GM21381 (cell line): ENCODE measurements at regions not wholly inside any gene's neighbourhood (a gene's known extent, or its start where the extent isn't known, plus 50 kb on each side); places are given as distances from the start of the nearest gene placed in this dataset.
"Not testable (repeated sequence)": the region's sequence is repeated elsewhere in the genome, so short reads cannot be mapped to it uniquely, and the experiment has no call there.

Experiments used
- ATAC-seq: cut with Tn5 transposase; IDR thresholded peaks from one replicate; pipeline ENCODE4 v1.9.1; 2021; ENCODE audit warnings: mild to moderate bottlenecking, moderate library complexity; ENCODE audit not compliant: unreplicated experiment

GRCh38 chr4:126973201-126973600 is 659.6 kb upstream of the INTU start:
- no peak for ATAC-seq

GRCh38 chr4:126976850-126977632 is 655.7 kb upstream of the INTU start:
- ATAC-seq: no peak

- no peak for ATAC-seq
Measured at GRCh38 chr4:126986005-126986404, 646.8 kb upstream of the INTU start.

DNA sequence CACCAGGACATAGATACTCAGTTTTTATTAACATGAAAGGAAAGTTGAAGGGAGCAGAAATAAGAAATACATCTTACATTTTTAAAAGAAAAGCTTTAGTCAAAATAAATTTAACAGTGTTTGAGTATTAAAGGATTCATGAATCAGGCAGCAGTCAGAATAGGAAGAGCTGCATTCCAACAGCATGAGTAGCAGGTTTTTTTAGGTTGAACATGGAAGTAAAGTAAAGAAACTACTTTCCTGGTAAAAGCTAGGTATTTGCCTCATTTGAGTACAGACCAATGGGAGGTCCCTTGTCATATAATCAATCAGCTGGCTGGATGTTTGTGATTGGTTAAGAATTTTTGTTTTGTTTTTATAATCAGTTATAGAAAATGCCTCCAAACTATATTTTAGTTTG is 645.9 kb upstream of the INTU start:
- no peak for ATAC-seq

DNA sequence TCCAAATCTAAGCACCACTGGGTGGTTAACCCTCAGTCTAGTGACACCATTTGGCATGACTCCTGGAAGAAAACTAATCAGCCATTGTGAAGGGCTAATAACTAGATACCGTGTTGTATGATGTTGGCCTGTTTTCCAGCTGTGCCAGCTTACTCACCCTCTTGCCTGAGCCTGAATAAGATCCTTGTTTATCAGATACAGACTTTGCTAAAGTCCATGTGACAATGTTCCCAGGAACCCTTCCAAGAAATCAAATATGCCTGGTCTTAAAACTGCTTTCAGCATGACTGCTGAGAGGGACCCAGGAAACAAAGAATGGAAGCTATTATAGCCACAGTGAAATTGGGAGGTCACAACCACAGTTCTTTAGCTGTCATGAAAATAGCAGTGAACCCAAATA is 640.8 kb upstream of the INTU start:
- no peak for ATAC-seq

- ATAC-seq: no peak
Measured at GRCh38 chr4:126992910-126993309, 639.8 kb upstream of the INTU start.

- ATAC-seq: no peak
Measured at GRCh38 chr4:126993351-126993750, 639.4 kb upstream of the INTU start.

DNA sequence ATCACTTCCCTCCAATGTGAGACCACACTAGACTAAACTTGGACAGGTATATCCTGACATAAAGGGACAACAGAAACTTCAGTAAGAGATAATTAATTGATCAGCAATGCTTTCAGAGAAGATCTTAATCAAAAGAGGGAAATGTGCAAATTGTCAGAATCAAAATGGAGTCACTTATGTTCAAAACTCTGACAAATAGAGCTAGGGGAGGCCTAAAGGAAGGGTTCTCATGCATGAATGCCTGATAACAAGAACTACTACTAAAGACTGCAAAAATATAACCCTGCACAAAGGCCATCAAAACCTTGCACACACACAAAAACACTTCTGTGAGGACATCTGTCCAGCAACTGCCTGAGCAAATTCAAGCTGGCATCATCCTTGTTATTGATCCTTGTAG is 637.5 kb upstream of the INTU start:
- no peak for ATAC-seq

DNA sequence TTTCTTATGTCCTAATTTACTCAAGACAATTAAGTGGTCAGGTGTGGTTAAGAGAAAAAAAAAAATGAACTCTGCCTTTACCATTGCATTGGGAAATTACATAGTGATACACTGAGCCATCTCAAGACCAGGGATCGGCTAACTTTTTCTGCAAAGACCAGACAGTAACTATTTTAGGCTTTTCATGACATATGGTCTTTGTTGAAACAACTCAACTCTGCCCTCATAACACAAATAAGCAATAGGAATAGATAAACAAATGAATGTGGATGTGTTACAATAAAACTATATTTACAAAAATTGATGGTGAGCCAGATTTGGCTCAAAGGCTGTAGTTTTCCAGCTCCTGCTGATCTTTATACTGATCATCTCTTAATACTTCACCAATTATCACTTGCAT is 632.6 kb upstream of the INTU start:
- no peak for ATAC-seq

DNA sequence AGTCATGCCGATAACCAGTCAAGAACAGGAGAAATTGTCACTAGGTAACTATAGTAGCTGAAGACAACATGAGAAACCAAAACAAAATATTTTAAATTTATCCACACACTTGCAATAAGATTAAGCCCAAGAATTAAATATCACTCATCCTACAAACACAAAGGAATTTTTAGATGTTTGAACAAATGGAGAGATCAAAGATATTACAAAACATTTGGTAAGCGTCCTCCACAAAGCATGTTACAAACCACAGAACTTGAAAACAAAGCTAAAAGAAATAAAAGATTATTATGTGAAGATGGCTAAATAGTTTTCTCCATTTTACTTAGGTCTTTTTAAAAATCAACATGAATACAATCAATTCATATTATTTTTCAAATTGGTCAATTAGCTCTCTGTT is 631.9 kb upstream of the INTU start:
- no peak for ATAC-seq

DNA sequence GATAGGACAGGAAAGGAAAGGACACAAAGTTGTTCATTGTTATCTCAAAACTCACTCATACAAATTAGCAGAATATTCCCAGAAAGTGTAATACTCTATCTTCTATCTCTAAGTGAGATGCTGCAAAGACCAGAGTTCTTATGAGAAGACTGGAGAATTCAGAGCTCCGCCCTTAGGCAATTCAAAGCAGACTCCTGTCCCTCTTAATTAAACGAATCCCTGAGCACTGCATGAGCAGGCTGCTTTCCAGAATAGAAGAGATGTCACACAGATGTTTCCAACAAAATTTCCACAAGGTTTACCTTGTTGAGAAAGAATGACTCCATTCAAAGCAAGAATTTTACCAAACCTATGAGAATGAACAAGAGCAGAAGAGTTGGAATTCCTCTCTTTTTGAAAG is 630.8 kb upstream of the INTU start:
- no peak for ATAC-seq

DNA sequence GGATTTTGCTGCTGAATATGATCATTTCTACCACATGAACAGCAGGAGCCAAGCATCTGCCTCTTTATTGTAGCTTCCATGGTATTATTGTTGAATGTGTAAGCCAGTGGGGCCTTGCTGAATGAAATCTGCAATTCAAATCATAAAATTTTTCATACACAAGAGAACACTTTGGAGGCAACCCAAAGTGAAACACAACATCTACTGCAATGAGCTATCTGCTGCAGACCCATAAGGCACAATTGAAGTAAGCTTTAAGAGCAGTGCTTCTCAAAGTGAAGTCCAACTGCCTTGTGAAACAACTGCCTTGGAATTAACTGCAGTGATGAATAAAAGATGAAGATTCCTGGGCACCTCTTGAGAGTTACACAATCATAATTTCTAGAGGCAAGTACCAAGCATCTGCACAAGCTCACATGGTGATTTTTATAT is 626.3 kb upstream of the INTU start:
- ATAC-seq: no peak

- ATAC-seq: no peak
Measured at GRCh38 chr4:127007305-127007704, 625.5 kb upstream of the INTU start.

- no peak for ATAC-seq
Measured at GRCh38 chr4:127012549-127012948, 620.2 kb upstream of the INTU start.

GRCh38 chr4:127015667-127016117 is 617.1 kb upstream of the INTU start:
- no peak for ATAC-seq

DNA sequence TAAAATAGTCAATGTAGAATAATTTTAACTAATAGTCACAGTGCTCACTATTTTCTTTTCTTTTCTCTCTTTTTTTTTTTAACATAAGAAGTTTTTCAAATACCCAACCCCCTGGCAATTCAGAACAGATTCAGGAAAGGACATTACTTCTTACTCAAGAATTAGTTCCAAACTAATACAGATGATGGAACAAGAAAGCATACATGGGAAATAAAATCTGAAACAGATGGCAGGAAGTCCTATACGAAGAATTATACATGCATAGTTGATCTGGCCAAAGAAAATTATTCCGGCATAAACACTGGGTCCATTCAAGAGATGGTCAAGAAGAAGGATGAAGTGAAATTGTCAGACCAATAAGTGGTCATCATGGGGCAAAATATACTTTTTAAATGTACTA is 614.4 kb upstream of the INTU start:
- no peak for ATAC-seq

DNA sequence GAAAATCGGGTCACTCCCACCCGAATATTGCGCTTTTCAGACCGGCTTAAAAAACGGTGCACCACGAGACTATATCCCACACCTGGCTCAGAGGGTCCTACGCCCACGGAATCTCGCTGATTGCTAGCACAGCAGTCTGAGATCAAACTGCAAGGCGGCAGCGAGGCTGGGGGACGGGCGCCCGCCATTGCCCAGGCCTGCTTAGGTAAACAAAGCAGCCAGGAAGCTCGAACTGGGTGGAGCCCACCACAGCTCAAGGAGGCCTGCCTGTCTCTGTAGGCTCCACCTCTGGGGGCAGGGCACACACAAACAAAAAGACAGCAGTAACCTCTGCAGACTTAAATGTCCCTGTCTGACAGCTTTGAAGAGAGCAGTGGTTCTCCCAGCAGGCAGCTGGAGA is 611.9 kb upstream of the INTU start:
- ATAC-seq: not testable (repeated sequence)

GRCh38 chr4:127036296-127036695 is 596.5 kb upstream of the INTU start:
- ATAC-seq: no peak

DNA sequence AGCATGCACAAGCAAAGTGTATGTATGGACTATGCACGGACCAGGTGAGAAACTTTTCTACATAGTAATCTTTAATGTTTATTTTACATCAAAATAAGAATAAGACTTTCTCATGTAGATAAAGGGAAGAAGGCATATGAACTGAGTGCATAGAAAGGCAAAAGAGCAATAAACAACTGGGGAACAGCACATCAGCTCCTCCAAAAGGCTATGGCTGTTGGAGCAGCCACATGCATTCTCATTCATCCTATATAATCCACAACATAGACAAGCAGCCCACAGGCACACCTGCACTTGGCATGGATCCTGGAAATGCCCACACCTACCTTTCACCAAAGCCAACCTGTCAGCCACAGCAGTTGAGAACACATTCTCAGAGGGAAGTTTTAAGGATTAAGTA is 586.9 kb upstream of the INTU start:
- ATAC-seq: no peak

GRCh38 chr4:127047930-127048329 is 584.8 kb upstream of the INTU start:
- ATAC-seq: no peak

- no peak for ATAC-seq
Measured at GRCh38 chr4:127048376-127049044, 584.2 kb upstream of the INTU start.

DNA sequence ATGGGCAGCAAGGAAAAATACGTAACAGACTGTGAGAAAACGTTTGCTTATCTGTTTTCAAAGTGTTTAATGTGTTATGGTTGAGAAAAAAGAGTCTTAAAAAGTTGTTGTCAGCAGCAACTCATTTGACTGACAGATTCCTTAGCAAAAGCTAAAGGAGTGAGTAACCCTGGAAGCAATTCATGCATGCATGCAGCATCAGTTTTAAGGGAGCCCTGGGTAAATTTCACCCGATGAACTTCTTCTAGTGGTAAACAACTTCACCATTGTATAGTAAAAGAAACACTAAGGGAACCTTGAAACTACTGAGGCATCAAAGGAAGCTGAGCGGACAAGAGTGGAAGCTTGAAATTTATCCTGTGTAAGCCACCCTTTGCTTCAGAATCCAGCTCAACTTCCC is 583.2 kb upstream of the INTU start:
- ATAC-seq: no peak

- no peak for ATAC-seq
Measured at GRCh38 chr4:127052742-127053141, 580.0 kb upstream of the INTU start.
